OCI-LY7 (cell line): ENCODE measurements at regions not wholly inside any gene's neighbourhood (a gene's known extent, or its start where the extent isn't known, plus 50 kb on each side); places are given as distances from the start of the nearest gene placed in this dataset.

Experiments used
- BruUV-seq: library from RNA; stranded (reverse); fragments of 400-500 nt; replicated peaks from 2 replicates; lab custom pipeline; 2021; lab: Mats Ljungman, UMichigan
- CTCF ChIA-PET: fragments of 300-600 bp; sonication (Branson Sonifier 250); formaldehyde crosslinking; loops from one replicate; lab custom pipeline; 2022; ENCODE audit warnings: antibody characterized with exemption; ENCODE audit not compliant: unreplicated experiment; lab: Charles Lee
- POLR2A ChIA-PET: fragments of 300-600 bp; sonication (Branson Sonifier 250); formaldehyde crosslinking; loops from one replicate; lab custom pipeline; 2022; ENCODE audit warnings: antibody characterized with exemption; lab: Charles Lee
- DNase-seq: peaks from one replicate; pipeline ENCODE4 v3.0.0-alpha.2; 2015; ENCODE audit warnings: low spot score
- H2AFZ ChIP-seq: fragments of 200-600 bp; sonication (generic), shearing (Covaris generic); 2 replicates; pipeline ENCODE4 v1.6.1; 2014; ENCODE audit warnings: mild to moderate bottlenecking, antibody characterized with exemption, low read length, moderate library complexity
- H3K27ac ChIP-seq: fragments of 200-600 bp; sonication (generic); 2 replicates; pipeline ENCODE4 v1.5.1; 2014; ENCODE audit warnings: mixed run types, low read depth, mild to moderate bottlenecking, moderate library complexity, low read length, inconsistent platforms; ENCODE audit not compliant: poor library complexity, severe bottlenecking
- H3K36me3 ChIP-seq: fragments of 200-600 bp; sonication (generic); 2 replicates; pipeline ENCODE4 v1.6.1; 2014; ENCODE audit warnings: mild to moderate bottlenecking, antibody characterized with exemption, low read length, moderate library complexity, mixed read lengths; ENCODE audit not compliant: insufficient read depth
- H3K4me1 ChIP-seq: fragments of 200-600 bp; sonication (generic); 2 replicates; pipeline ENCODE4 v1.5.1; 2014; ENCODE audit warnings: mild to moderate bottlenecking, low read length; ENCODE audit not compliant: insufficient read depth, poor library complexity, severe bottlenecking
- H3K4me2 ChIP-seq: fragments of 200-600 bp; sonication (generic); 2 replicates; pipeline ENCODE4 v1.6.1; 2014; ENCODE audit warnings: mild to moderate bottlenecking, low read length
- H3K4me3 ChIP-seq: fragments of 200-600 bp; sonication (generic); 2 replicates; pipeline ENCODE4 v1.5.1; 2014; ENCODE audit warnings: mild to moderate bottlenecking, low read depth, low read length; ENCODE audit not compliant: poor library complexity, severe bottlenecking
- H3K79me2 ChIP-seq: fragments of 200-600 bp; sonication (generic); 2 replicates; pipeline ENCODE4 v1.6.1; 2016; ENCODE audit warnings: low read depth, mild to moderate bottlenecking, low read length, moderate library complexity, mixed read lengths; ENCODE audit not compliant: insufficient read depth
- H3K9me2 ChIP-seq: fragments of 200-600 bp; sonication (generic); 2 replicates; pipeline ENCODE4 v1.6.1; 2016; ENCODE audit warnings: mild to moderate bottlenecking, low read length, mixed read lengths; ENCODE audit not compliant: insufficient read depth
- H3K9me3 ChIP-seq: fragments of 200-600 bp; sonication (generic); 2 replicates; pipeline ENCODE4 v1.6.1; 2014; ENCODE audit warnings: mild to moderate bottlenecking, mixed run types, low read length, mixed read lengths
- H4K20me1 ChIP-seq: fragments of 200-600 bp; sonication (generic); 2 replicates; pipeline ENCODE4 v1.6.1; 2014; ENCODE audit warnings: mild to moderate bottlenecking, antibody characterized with exemption, low read length, moderate library complexity, mixed read lengths; ENCODE audit not compliant: insufficient read depth
- EZH2phosphoT487 ChIP-seq: fragments of 200-600 bp; sonication (generic); IDR thresholded peaks from 2 replicates; pipeline ENCODE4 v1.6.1; 2018; ENCODE audit warnings: low read depth, borderline replicate concordance, mild to moderate bottlenecking, mixed run types, antibody characterized with exemption, low read length, moderate library complexity, mixed read lengths
- intact Hi-C: fragments of 100-400 bp; cut with micrococcal nuclease; formaldehyde crosslinking; loops from one replicate; pipeline ENCODE4 v1.10.0; 2022; ENCODE audit not compliant: unreplicated experiment
- TF ChIP-seq, protein P1 (sequence below): fragments of 200-600 bp; sonication (generic); conservative IDR thresholded peaks from 2 replicates; pipeline ENCODE4 v1.5.1; 2014; ENCODE audit warnings: mild to moderate bottlenecking, antibody characterized with exemption, low read length, moderate library complexity, mixed read lengths

DNA sequence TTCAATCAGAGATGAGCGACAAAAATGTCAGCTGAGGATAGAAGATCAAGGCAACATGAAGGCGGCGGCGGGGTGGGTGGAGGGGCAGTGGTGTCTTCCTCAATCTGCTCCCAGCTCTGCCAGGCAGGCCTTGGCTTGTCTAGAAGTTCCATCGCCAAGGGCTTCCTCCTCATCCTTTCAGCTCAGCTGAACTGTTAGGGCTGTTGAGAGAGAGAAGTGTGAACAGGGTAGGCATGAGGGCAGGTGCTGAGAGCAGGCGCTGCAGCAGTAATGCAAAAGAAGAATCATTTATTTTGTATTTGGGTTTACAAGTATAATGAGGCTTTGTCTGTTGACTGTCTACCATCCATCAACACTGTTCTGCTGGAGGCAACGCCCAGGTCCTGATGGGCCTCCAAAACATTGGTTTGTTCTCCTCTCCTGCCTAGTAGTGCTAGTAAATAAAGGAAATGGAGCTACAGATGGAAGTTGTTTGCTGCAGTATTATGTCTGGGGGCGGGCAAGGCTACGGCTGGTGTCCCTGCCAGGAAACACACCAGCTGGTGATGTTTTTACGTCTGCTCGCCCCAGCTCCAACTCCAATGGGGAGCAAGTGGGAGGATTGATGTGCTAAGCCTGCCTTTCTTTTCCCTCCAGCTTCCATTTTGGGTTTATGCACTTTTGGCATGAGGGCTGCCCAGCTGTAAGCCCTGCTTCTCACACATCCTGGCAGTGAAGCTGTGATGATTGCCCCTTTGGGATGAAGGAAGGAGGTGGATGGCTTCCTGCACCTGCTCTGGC lies 139.4 kb upstream of the BOD1L1 start:
- Histone ChIP-seq H3K79me2 (no peaks in the 10 kb centered on the region), H3K4me2 (no peak overlapping the region), H3K27ac (no peak overlapping the region), H3K9me2 (no peaks in the 10 kb centered on the region), H4K20me1 (no peaks in the 10 kb centered on the region), H3K4me3 (no peak overlapping the region), H3K9me3 (no peaks in the 10 kb centered on the region), H2AFZ (no peak overlapping the region), H3K36me3 (no peaks in the 10 kb centered on the region), H3K4me1 (no peaks in the 10 kb centered on the region)
- TF ChIP-seq, protein P1, sequence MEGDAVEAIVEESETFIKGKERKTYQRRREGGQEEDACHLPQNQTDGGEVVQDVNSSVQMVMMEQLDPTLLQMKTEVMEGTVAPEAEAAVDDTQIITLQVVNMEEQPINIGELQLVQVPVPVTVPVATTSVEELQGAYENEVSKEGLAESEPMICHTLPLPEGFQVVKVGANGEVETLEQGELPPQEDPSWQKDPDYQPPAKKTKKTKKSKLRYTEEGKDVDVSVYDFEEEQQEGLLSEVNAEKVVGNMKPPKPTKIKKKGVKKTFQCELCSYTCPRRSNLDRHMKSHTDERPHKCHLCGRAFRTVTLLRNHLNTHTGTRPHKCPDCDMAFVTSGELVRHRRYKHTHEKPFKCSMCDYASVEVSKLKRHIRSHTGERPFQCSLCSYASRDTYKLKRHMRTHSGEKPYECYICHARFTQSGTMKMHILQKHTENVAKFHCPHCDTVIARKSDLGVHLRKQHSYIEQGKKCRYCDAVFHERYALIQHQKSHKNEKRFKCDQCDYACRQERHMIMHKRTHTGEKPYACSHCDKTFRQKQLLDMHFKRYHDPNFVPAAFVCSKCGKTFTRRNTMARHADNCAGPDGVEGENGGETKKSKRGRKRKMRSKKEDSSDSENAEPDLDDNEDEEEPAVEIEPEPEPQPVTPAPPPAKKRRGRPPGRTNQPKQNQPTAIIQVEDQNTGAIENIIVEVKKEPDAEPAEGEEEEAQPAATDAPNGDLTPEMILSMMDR = no peak
- TF ChIP-seq EZH2phosphoT487 = no peak
- intact Hi-C loops = no loop called here
- CTCF ChIA-PET = no interaction called here
- POLR2A ChIA-PET = no interaction called here
- no peak for DNase-seq
- BruUV-seq = no TSS peak

DNA sequence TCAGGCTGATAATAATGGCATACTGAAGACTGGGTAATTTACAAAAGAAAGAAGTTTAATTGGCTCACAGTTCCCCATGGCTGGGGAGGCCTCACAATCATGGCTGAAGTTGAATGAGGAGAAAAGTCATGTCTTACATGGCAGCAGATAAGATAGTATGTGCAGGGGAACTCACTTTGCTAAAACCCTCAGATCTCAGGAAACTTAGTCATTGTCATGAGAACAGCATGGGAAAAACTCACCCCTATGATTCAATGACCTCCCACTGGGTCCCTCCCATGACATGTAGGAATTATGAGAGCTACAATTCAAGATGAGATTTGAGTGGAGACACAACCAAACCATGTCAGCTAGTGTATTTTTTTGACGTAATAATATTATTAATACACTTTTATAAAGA lies 149.8 kb upstream of the BOD1L1 start:
- no peak for TF ChIP-seq EZH2phosphoT487
- TF ChIP-seq, protein P1 = no peak
- intact Hi-C loops = no loop called here
- Histone ChIP-seq H2AFZ (no peak overlapping the region), H3K79me2 (no peaks in the 10 kb centered on the region), H3K27ac (no peak overlapping the region), H4K20me1 (no peaks in the 10 kb centered on the region), H3K4me1 (no peaks in the 10 kb centered on the region), H3K4me3 (no peak overlapping the region), H3K36me3 (no peaks in the 10 kb centered on the region), H3K9me3 (no peaks in the 10 kb centered on the region), H3K4me2 (no peak overlapping the region), H3K9me2 (no peaks in the 10 kb centered on the region)
- CTCF ChIA-PET = no interaction called here
- POLR2A ChIA-PET = no interaction called here
- DNase-seq = no peak
- no TSS peak for BruUV-seq

DNA sequence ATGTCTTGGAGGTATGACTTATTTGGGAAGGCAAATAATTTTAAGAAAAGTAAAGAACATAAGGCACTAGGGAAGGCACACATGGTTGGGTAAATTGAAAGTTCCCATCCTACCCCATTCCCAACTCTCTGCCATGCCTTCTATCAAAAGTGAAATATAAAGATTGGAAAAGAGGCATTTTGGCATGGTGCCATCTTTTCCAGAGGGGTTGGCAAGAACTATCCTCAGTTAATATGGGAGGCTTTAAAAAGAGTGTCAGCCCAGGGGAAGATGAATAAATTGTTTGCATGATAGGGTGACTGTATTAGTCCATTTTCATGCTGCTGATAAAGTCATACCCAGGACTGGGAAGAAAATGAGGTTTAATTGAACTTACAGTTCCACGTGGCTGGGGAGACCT lies 150.8 kb upstream of the BOD1L1 start:
- no peak overlapping the region for H3K4me2 ChIP-seq
- no peak overlapping the region for H2AFZ ChIP-seq
- H3K27ac ChIP-seq = no peak overlapping the region
- H3K4me1 ChIP-seq = no peaks in the 10 kb centered on the region
- TF ChIP-seq EZH2phosphoT487 = no peak
- TF ChIP-seq, protein P1 = no peak
- no peaks in the 10 kb centered on the region for H4K20me1 ChIP-seq
- no peaks in the 10 kb centered on the region for H3K9me2 ChIP-seq
- BruUV-seq = no TSS peak
- H3K9me3 ChIP-seq = no peaks in the 10 kb centered on the region
- CTCF ChIA-PET = no interaction called here
- intact Hi-C loops = no loop called here
- no peak overlapping the region for H3K4me3 ChIP-seq
- POLR2A ChIA-PET = no interaction called here
- DNase-seq = no peak
- no peaks in the 10 kb centered on the region for H3K79me2 ChIP-seq
- H3K36me3 ChIP-seq = no peaks in the 10 kb centered on the region
